22Rv1 (cell line): ENCODE measurements at regions not wholly inside any gene's neighbourhood (a gene's known extent, or its start where the extent isn't known, plus 50 kb on each side); places are given as distances from the start of the nearest gene placed in this dataset.

ENCODE experiments used
- ZFX ChIP-seq: fragments of 450-650 bp; IDR thresholded peaks from 2 replicates; pipeline ENCODE4 v1.6.1; 2017; ENCODE audit warnings: antibody characterized with exemption, borderline replicate concordance
- TF ChIP-seq, protein P1 (sequence below): fragments of 450-650 bp; IDR thresholded peaks from 2 replicates; pipeline ENCODE4 v1.5.1; 2017; ENCODE audit warnings: mild to moderate bottlenecking

- TF ChIP-seq, protein P1, sequence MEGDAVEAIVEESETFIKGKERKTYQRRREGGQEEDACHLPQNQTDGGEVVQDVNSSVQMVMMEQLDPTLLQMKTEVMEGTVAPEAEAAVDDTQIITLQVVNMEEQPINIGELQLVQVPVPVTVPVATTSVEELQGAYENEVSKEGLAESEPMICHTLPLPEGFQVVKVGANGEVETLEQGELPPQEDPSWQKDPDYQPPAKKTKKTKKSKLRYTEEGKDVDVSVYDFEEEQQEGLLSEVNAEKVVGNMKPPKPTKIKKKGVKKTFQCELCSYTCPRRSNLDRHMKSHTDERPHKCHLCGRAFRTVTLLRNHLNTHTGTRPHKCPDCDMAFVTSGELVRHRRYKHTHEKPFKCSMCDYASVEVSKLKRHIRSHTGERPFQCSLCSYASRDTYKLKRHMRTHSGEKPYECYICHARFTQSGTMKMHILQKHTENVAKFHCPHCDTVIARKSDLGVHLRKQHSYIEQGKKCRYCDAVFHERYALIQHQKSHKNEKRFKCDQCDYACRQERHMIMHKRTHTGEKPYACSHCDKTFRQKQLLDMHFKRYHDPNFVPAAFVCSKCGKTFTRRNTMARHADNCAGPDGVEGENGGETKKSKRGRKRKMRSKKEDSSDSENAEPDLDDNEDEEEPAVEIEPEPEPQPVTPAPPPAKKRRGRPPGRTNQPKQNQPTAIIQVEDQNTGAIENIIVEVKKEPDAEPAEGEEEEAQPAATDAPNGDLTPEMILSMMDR = no peak
- TF ChIP-seq ZFX = no peak
These were observed 246.9 kb upstream of the TANK start for GRCh38 chr2:160913323-160913722.
